HG03354 (cell line): ENCODE measurements at regions not wholly inside any gene's neighbourhood (a gene's known extent, or its start where the extent isn't known, plus 50 kb on each side); places are given as distances from the start of the nearest gene placed in this dataset.
"Not testable (repeated sequence)": the region's sequence is repeated elsewhere in the genome, so short reads cannot be mapped to it uniquely, and the experiment has no call there.

Experiments
- ATAC-seq: cut with Tn5 transposase; IDR thresholded peaks from one replicate; pipeline ENCODE4 v1.9.1; 2021; ENCODE audit warnings: mild to moderate bottlenecking; ENCODE audit not compliant: unreplicated experiment, poor library complexity, severe bottlenecking

GRCh38 chr9:107810461-107810961 lies 320.9 kb upstream of the KLF4 start:
- ATAC-seq, result no peak

- ATAC-seq, result no peak
These were observed 320.4 kb upstream of the KLF4 start for GRCh38 chr9:107809871-107810460.

GRCh38 chr9:107807183-107807582 lies 317.6 kb upstream of the KLF4 start:
- no peak for ATAC-seq

- ATAC-seq, result no peak
These were observed 315.6 kb upstream of the KLF4 start for GRCh38 chr9:107805201-107805600.

- no peak for ATAC-seq
These were observed 304.7 kb upstream of the KLF4 start for GRCh38 chr9:107794259-107794658.

- ATAC-seq, result no peak
These were observed 304.0 kb upstream of the KLF4 start for GRCh38 chr9:107793541-107793940.

- no peak for ATAC-seq
These were observed 303.0 kb upstream of the KLF4 start for GRCh38 chr9:107792596-107792995.

GRCh38 chr9:107792006-107792405 lies 302.4 kb upstream of the KLF4 start:
- no peak for ATAC-seq

GRCh38 chr9:107789001-107789700 lies 299.6 kb upstream of the KLF4 start:
- ATAC-seq, result no peak

- no peak for ATAC-seq
These were observed 297.0 kb upstream of the KLF4 start for GRCh38 chr9:107786561-107786960.

GRCh38 chr9:107784235-107784958 lies 294.8 kb upstream of the KLF4 start:
- no peak for ATAC-seq

- no peak for ATAC-seq
These were observed 293.2 kb upstream of the KLF4 start for GRCh38 chr9:107782789-107783188.

- ATAC-seq, result no peak
These were observed 292.8 kb upstream of the KLF4 start for GRCh38 chr9:107782381-107782780.

- ATAC-seq, result no peak
These were observed 291.4 kb upstream of the KLF4 start for GRCh38 chr9:107780960-107781359.

GRCh38 chr9:107779731-107780130 lies 290.2 kb upstream of the KLF4 start:
- ATAC-seq, result no peak

- no peak for ATAC-seq
These were observed 289.1 kb upstream of the KLF4 start for GRCh38 chr9:107778661-107779060.

- not testable (repeated sequence) for ATAC-seq
These were observed 284.5 kb upstream of the KLF4 start for GRCh38 chr9:107774099-107774498.

GRCh38 chr9:107772988-107773387 lies 283.4 kb upstream of the KLF4 start:
- no peak for ATAC-seq

- ATAC-seq, result no peak
These were observed 281.1 kb upstream of the KLF4 start for GRCh38 chr9:107770716-107771115.

GRCh38 chr9:107768224-107768623 lies 278.7 kb upstream of the KLF4 start:
- ATAC-seq, result no peak

GRCh38 chr9:107767711-107768110 lies 278.1 kb upstream of the KLF4 start:
- ATAC-seq, result no peak
